ENCODE measurements at regions not wholly inside any gene's neighbourhood (a gene's known extent, or its start where the extent isn't known, plus 50 kb on each side); places are given as distances from the start of the nearest gene placed in this dataset.

DNA sequence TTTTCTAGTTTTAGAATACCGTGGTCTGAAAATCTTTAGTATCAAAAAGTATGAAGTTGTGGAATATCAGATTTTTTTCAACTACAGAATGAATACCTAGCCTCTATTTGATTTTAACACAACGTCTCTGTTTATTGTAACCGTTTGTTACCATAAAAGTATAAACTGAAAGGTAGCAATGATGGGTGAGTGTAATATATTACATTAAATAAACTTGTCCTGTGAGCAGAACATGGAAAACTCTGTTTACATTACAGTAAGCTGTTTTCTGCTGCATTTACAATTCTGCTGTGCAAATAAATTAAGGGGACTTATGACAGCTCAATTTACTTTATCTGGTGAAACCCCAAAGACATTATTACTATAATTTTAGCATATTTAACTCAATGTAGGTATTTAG, 62.5 kb downstream of the CHRM3 start:
- intact Hi-C loops (cut with DNase I) = no loop called here
- no peak for ATAC-seq
- 25% methylated on average over 3 of the region's 3 CpGs for WGBS (ENCODE audit: insufficient coverage, low coverage, low lambda C conversion rate, missing lambda C conversion rate)

GRCh38 chr1:239455743-239456142, 69.4 kb downstream of the CHRM3 start:
- H3K36me3 ChIP-seq = no peaks in the 10 kb centered on the region
- intact Hi-C loops (cut with DNase I) = no loop called here
- WGBS (ENCODE audit: insufficient coverage, low coverage, low lambda C conversion rate, missing lambda C conversion rate) = 57% methylated on average over 3 of the region's 3 CpGs

More for the DNA sequence above, 62.5 kb downstream of the CHRM3 start:
- Histone ChIP-seq H3K27me3 (no peaks in the 10 kb centered on the region), H3K4me3 (no peak overlapping the region), H3K36me3 (no peaks in the 10 kb centered on the region), H3K27ac (no peak overlapping the region), H3K4me1 (no peaks in the 10 kb centered on the region), H3K9me3 (no peaks in the 10 kb centered on the region)
- no peak for TF ChIP-seq POLR2A (IDR thresholded peaks at IDR 0.05)
- TF ChIP-seq, protein P1, sequence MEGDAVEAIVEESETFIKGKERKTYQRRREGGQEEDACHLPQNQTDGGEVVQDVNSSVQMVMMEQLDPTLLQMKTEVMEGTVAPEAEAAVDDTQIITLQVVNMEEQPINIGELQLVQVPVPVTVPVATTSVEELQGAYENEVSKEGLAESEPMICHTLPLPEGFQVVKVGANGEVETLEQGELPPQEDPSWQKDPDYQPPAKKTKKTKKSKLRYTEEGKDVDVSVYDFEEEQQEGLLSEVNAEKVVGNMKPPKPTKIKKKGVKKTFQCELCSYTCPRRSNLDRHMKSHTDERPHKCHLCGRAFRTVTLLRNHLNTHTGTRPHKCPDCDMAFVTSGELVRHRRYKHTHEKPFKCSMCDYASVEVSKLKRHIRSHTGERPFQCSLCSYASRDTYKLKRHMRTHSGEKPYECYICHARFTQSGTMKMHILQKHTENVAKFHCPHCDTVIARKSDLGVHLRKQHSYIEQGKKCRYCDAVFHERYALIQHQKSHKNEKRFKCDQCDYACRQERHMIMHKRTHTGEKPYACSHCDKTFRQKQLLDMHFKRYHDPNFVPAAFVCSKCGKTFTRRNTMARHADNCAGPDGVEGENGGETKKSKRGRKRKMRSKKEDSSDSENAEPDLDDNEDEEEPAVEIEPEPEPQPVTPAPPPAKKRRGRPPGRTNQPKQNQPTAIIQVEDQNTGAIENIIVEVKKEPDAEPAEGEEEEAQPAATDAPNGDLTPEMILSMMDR (IDR thresholded peaks at IDR 0.05) = no peak
- no peak for DNase-seq

DNA sequence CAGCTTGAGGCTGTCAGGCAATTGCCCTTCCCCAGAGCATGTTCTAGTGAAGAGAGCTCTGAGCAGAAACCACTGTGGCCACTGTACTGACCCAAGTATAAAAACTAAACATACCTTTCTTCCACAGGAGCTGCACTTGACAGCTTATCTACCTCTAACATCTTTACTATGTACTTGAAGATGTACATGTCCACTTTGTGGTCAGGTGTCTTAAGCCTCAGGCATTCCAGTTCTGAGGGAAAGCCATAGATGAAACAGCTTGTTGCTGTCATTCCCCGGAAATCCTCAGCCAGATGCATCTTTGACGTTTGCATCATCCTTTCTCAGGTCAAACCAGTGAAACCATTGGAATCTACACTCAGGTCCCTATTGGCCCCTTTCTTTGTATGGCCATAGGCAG, 70.4 kb downstream of the CHRM3 start:
- DNase-seq (no peak), ATAC-seq (no peak)
- no peaks in the 10 kb centered on the region for H3K4me1 ChIP-seq
- H3K27me3 ChIP-seq = no peaks in the 10 kb centered on the region
- no peak overlapping the region for H3K27ac ChIP-seq
- no peak overlapping the region for H3K4me3 ChIP-seq
- TF ChIP-seq, protein P1 (IDR thresholded peaks at IDR 0.05) = no peak
- TF ChIP-seq POLR2A (IDR thresholded peaks at IDR 0.05) = no peak
- 67% methylated on average over 1 of the region's 2 CpGs for WGBS (ENCODE audit: insufficient coverage, low coverage, low lambda C conversion rate, missing lambda C conversion rate)
- intact Hi-C loops (cut with DNase I) = no loop called here
- no peaks in the 10 kb centered on the region for H3K36me3 ChIP-seq
- H3K9me3 ChIP-seq = no peaks in the 10 kb centered on the region

More at GRCh38 chr1:239455743-239456142, 69.4 kb downstream of the CHRM3 start:
- Histone ChIP-seq H3K4me1 (no peaks in the 10 kb centered on the region), H3K27ac (no peak overlapping the region), H3K4me3 (no peak overlapping the region), H3K27me3 (no peaks in the 10 kb centered on the region), H3K9me3 (no peaks in the 10 kb centered on the region)
- TF ChIP-seq, protein P1 (IDR thresholded peaks at IDR 0.05) = no peak
- no peak for TF ChIP-seq POLR2A (IDR thresholded peaks at IDR 0.05)
- DNase-seq = no peak
- ATAC-seq = no peak

- Histone ChIP-seq H3K27me3 (no peaks in the 10 kb centered on the region), H3K4me3 (no peak overlapping the region), H3K36me3 (no peaks in the 10 kb centered on the region), H3K9me3 (no peaks in the 10 kb centered on the region), H3K4me1 (no peaks in the 10 kb centered on the region), H3K27ac (no peak overlapping the region)
- TF ChIP-seq, protein P1 (IDR thresholded peaks at IDR 0.05) = no peak
- no peak for TF ChIP-seq POLR2A (IDR thresholded peaks at IDR 0.05)
- ATAC-seq (no peak), DNase-seq (no peak)
- WGBS (ENCODE audit: insufficient coverage, low coverage, low lambda C conversion rate, missing lambda C conversion rate) = 26% methylated on average over 4 of the region's 4 CpGs
- intact Hi-C loops (cut with DNase I) = no loop called here
Measured at GRCh38 chr1:239457491-239458143, 71.2 kb downstream of the CHRM3 start.

GRCh38 chr1:239458144-239458500, 71.8 kb downstream of the CHRM3 start:
- intact Hi-C loops (cut with DNase I) = no loop called here
- 27% methylated on average over 4 of the region's 4 CpGs for WGBS (ENCODE audit: insufficient coverage, low coverage, low lambda C conversion rate, missing lambda C conversion rate)
- Histone ChIP-seq H3K27me3 (no peaks in the 10 kb centered on the region), H3K4me1 (no peaks in the 10 kb centered on the region), H3K36me3 (no peaks in the 10 kb centered on the region), H3K4me3 (no peak overlapping the region), H3K27ac (no peak overlapping the region), H3K9me3 (no peaks in the 10 kb centered on the region)
- TF ChIP-seq POLR2A (IDR thresholded peaks at IDR 0.05) = no peak
- TF ChIP-seq, protein P1 (IDR thresholded peaks at IDR 0.05) = no peak
- ATAC-seq (no peak), DNase-seq (no peak)

All from right lobe of liver (tissue), 6 donors.